GM21528 (cell line): ENCODE measurements at regions not wholly inside any gene's neighbourhood (a gene's known extent, or its start where the extent isn't known, plus 50 kb on each side); places are given as distances from the start of the nearest gene placed in this dataset.

Experiments used
- ATAC-seq: cut with Tn5 transposase; IDR thresholded peaks from one replicate; pipeline ENCODE4 v1.9.1; 2021; ENCODE audit warnings: mild to moderate bottlenecking, moderate library complexity; ENCODE audit not compliant: unreplicated experiment, low FRiP score

DNA sequence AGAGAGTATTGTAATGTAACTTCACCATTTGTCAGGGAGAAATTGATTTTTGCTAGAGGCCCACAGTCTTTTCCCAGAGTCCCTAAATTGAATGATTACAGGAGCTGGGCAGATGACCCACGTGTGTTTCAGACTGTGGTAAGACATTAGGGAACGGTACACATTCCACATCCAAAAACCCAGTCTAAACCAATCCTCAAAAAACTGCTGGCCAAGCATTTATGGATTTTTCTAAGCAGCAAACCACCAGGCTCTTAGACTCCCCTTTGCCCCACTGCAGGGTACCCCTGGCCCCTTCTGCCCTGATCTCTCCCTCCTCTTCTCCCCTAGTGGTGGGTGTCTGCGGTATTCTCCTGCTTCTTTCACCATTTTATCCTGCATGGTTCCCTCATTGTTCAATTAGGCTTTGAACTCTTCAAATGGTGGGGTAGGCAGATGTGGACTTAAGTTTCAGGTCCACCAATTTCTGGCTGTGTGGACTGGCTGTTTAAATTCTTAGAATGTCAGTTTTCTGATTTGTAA, 135.5 kb upstream of the SORCS3 start:
- no peak for ATAC-seq

DNA sequence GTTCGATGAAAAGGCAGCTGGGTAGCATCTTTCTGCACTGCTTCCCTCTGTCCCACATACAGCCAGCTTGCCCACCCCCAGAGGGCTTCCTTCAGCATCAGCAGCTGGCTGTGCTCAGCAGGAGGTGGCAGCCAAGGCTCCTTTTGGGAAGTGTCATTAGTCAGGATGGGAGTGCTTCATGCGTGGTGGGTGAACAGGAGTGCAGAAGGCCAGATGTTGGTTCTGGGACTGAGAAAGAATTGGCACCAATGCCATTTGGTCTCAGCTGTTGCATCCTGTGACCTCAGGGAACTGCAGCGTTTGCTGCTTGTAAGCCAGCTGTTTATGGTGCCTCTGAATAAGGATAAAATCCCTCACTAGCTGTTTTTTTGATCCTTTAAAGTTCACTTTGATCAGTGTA, 131.1 kb upstream of the SORCS3 start:
- ATAC-seq, result no peak

DNA sequence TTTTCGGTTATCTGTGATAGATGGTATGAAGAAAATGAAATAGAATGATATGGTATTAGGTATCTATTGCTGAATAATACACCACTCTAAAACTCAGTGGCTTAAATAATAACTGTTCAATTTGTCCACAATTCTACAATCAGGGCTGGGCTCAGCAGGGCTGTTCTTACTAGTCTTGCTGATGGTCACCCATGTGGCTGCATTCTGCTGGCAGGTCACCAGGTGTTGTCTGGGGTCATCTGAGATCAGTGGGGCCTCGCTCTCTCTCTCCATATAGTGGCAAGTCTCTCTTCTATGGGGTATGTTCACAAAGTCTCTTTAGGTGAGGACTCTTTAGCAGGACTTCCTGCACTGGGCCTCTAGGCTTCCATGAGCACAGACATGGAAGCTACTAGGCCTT, 130.4 kb upstream of the SORCS3 start:
- ATAC-seq, result no peak

DNA sequence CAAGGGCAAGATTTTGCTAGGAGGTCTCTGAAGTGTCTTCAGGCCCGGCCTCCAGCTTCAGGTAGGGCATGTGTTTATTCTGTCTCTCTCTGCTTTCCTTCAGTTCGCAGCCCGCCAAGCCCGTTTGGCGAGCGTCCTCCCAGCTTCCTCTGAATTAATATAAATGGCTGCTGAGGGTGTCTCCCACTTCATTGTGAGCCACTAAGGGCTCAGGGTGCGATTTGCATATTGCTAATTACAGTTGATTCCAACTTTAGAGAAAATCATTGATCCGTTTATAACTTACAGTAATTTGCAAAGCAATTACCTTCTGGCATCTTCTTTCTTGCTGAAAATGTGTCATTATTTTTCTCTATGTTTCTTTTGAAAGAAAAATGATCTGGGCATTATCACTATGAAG, 128.3 kb upstream of the SORCS3 start:
- no peak for ATAC-seq

DNA sequence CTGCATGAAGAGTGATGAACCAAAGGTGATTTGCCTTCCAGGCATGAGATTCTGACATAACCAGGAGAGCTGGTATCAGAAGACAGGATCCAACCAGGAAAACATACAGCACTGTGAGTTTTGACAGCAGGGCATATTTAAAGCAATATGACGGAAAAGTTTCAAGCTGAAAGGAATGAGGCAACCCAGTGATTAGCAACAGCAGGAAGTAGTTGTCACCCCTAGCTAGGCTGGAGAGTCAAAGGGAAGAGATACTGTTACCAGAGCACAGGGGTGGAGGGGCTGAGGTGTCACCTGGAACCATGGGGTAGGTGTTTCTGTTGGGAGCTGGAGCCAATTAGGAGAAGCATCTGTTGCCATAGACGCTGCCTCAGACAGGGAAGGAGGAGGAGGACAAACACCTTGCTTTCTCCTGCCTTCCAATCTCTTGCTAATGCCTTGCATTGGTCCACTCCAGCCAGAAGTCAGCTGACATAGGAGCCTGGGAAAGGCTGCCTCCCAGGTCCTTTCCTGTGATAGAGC, 125.4 kb upstream of the SORCS3 start:
- no peak for ATAC-seq

DNA sequence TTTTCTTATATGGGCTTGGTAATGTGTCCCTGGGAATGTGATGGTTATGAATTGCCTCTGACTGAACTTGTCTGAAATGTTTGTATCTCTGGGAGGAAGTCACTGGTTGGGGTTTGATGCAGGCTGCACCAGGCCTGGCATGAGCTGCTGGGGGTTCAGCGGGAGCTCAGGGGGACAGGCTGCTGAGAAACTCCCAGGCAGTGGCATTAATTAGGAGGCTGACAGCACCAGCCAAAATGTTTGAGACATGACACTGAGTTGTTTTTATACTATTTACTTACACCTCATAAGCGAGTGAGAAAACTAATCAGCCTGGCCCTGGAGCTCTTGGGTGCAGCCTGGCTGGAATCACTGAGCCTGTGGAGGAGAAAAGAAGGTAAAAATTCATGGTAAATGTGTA, 124.1 kb upstream of the SORCS3 start:
- no peak for ATAC-seq

DNA sequence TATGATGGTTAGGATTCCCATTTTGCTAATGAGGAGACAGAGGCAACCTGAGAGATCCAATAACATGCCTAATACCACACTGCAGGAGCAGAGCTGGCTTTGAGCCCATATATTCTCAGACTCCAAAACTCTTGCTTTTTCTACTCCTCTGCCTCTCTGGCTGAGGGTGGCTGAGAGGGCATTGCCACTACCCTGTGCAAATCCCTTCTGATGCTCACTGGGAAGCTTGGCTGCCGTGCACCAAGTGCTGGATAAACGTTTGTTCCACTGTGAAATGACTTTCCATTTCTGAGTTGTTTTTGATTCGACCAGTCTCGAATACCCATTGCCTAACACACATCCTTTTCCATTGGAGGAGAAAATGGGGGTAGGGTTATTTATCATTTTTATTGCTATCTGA, 123.1 kb upstream of the SORCS3 start:
- no peak for ATAC-seq

DNA sequence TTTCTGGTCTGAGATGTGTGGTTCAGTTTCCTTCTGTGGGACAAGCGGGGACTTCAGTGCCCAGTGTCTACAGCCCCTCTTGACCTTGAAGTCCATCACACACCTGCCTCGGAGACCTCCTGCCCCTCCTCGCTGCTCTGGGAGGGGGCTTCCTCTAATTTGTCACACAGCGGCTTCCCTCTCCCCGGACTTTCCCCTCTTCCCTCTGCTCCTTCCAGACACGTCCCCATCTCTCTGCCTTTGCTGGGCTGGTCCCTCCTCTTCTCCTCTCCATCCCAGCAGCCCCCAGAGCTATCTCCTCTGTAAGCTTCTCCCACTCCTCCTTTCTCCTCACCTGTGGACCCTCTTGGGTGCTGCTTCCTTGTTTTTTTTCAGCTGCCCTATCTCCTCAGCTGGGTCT, 122.2 kb upstream of the SORCS3 start:
- no peak for ATAC-seq

DNA sequence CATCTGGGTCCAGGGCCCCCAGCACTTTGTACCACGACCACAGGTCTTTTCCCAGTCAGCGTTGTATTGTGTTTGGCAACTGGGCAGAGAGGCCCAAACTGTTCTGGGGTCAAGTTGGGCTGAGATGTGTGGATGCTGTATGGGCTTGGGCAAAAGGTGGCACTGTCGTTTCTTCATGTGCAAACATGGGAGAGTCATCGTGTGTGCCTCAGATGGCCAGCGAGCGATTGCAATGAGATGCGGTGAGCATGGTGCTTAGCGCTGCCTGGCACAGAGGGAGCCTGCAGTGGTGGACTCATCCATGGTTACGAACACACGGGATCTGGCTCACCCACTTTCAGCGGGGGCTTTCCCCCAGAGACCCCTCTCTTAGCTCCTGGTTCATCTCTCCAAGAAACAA, 120.4 kb upstream of the SORCS3 start:
- ATAC-seq, result no peak

DNA sequence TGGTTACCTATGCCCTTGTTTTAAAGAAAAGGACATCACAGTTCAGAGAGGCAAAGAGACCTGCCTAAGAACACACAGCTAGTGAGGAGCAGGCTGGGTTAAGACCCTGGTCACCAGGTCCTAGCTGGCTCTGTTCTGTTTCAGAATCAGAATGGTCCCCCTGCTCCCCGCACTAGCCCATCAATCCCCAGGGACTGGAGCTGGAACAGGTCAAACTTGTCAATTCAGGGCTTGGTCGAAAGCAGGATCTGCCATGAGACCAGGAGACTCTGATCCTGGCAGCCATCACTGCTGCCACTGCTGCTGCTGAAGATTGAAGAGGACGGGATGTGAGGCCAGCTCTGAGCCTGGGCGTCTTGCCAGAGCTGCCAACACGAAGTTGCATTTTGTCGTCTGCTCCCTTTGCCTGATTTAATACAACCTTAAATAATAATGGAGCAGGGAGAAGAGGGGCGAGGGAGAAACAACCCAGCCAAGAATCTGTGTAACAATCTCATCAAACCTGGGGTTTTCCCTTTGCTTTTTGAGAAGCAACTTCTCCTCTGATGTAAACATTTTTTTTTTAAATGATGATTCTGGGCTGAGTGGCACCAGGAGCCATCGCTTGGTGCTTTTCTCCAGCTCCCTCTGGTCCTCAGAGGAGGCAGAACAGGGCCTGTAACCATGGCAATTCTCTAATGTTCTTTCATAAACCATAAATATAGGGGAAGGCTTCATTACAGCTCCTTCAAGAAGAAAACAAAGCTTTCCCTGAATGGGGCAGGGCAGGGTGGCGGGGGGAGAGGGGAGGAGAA, 119.0 kb upstream of the SORCS3 start:
- no peak for ATAC-seq

DNA sequence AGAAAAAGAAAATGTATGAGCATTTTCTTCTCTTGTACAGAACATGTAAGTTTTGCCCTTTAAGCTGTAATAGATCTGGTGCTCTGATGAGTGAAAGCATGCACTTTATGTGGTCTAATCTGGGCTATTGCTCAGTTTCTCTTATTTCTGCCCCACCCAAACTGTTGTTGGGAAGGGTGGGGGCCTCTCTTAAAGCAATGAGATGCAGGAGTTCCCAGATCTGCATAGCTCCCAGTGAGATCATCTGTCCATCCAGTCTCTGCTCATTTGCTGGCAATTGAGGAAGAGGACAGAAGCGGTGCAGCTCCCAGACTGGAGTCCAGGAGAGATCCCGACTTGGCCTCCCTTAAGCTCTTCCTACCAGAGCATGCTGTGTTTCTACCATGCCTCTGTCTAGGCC, 114.9 kb upstream of the SORCS3 start:
- no peak for ATAC-seq

DNA sequence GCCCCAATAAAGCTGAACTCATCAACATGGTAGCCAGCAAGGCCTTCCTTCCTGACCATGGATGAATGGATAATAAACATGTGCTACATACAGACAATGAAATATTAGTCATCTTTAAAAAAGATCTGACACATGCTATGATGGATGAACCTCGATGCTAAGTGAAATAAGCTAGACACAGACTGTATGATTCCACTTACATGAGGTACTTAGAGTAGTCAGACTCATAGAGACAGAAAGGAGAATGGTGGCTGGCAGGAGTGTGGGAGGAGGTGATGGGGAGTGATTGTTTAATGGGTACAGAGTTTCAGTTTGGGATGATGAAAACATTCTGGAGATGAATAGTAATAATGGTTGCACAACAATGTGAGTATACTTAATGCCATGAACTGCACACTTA, 114.1 kb upstream of the SORCS3 start:
- no peak for ATAC-seq

DNA sequence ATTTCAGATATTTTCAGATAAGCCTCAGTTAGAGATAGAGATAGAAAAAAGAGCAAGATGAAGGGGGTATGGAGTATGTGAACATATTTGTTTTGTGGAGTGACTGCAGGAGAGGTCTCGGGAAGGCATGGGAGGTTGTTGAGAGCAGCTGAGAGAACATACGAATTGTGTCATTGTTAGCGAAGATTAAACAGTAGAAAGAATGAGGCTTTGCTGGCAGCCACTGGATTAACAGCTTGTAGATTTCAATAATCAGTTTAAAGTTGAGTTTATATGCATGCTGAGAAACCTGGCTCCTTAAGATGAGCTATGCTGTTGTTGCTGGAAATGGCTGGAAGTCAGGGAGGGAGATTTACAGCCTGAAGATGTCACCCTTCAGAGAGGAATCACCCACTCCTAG, 100.9 kb upstream of the SORCS3 start:
- ATAC-seq, result no peak

DNA sequence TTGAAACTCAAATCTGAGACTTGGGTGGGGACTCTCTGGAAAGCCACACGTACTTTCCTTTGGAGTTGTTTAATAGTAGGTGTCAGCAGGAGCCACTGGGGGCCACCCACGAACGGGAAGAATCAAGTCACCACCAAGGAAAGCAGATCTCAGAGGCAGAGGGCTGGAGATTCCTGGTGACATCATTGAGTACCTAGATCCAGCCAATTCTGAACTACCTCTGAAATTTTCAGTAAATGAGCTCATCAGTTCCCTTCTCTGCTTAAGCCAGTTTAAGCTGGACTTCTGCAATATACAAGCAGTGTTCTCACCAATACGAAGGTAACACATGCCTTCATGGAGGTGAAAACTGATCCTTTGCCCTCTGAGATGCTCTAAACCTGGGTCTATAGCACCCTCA, 99.3 kb upstream of the SORCS3 start:
- ATAC-seq, result no peak

DNA sequence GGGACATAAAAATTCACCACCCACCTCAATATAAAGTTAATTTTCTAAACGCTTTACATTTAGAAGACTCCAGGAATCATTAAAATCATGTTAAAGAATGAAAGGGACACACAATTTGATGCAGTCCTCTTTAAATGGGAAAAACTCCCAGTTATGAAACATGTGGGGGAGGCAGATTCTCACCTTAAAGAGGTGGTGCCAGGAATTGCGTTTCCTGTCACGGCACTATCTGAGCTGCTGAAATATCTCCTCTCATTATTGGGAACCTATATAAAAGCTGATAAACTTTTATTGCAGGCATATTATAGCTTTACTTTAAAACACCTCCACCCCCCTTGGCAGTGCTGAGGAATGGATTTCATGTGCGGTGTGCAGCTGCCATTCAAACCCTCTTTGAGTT, 94.8 kb upstream of the SORCS3 start:
- no peak for ATAC-seq

DNA sequence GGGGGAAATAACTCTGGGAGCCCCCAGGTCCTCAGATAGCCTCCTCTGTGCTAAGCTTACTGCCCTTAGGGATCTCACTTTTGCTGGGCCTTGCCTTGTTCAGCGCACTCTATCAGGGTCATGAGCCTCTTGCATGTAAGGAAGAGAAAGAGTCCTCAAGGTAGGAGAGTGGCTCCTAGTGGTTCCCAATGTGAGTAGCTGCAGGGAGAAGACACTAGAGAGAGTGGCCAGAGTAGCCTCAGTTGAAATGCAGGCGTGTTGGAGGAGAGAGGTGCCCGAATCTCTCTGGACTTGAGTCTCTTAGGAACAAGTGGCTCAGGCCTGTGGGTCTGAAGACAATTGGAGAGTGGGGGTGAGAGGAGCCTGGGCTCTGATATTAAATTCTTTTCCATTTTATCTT, 94.3 kb upstream of the SORCS3 start:
- ATAC-seq, result no peak

DNA sequence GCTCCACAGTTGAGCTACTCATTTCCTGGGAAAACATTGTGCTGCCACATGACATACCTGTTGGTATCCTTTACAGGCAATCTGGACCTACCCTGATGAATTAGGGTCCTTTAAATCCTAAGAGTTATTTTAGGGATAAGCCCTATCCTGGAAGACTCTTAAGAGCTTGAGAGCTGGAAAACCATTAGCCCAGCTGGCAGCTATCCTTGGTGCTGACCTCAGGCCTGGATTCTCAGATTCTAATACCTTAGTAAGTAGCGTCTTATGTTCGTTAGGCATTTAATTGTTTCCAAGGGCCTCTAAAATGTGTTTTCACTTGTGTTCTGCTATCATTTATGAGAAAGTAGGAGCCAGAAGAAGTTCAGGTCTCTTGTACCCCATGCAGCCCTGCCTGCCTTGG, 93.0 kb upstream of the SORCS3 start:
- ATAC-seq, result no peak

DNA sequence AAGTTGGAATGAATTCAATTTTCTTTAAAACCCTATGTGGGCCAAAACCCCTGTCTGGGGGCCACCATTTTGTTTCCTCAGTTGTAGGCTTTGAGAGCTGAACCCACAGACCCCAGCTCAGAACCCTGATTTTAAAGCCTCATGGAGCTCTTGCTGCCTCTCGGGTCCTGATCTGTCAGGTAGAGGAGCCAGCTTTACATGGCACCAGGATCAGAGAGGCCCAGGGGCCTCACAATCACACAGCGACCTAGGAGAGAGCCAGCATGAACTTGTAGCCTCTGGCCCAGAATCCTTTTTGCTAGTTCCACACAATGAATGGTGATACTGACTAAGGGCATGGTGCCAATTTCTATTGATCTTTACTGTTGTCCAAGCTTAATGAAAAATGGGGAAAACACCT, 84.3 kb upstream of the SORCS3 start:
- ATAC-seq, result no peak

DNA sequence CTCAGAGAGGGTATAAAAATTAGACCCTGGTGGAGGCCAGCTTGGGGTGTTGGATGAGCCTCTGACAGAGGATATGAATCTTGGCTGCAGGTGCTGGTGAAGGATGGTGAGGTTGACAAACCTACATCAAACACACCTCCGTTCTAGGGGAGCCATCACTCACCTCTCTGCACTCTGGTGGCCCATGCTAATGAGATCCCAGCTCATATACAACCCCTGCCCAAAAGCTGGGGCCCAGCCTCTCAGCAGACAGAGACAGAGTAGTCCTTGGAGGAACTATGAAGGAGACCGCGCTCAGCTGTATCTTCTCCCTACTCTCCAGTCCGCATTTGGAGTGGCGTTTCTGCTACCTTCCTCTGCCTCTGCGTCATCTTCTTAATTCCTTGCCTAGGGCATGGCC, 83.1 kb upstream of the SORCS3 start:
- ATAC-seq, result no peak

DNA sequence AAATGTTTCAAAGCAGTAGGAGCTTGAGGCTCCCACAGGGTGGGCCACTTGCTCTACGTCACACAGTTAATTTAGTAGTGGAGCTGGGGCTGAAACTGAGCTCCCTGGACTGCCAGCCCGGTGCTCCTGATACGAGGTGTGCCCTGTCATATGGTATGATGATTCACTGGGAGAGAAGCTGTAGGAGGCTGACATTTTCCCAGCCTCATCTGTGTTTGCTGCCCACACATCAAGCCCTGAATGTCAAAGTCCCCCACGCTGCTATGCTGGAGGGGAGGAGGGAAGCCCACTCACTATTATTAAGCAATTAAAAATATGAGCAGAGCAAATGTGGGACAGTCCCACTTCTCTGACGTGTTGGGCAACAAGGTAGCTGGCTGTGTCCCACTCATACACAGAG, 81.2 kb upstream of the SORCS3 start:
- ATAC-seq, result no peak

DNA sequence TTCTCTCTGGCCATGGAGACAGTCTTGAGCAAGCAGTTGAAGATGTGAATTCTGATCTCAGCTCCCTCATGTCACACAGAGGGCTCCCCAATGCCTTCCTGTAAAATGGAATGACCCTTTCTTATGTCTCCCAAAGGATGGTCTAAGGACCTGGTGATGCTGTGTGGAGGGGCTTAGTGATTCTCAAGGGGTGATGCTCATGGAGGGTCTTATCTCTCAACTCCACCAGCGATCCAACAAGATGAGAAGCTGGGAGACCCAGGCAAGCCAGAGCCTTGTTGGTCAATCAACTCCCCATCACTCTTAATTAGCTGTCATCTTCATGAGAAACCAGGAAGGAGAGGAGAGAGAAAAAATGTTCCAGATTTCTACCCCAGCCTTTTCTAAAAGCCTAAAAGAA, 78.0 kb upstream of the SORCS3 start:
- no peak for ATAC-seq

DNA sequence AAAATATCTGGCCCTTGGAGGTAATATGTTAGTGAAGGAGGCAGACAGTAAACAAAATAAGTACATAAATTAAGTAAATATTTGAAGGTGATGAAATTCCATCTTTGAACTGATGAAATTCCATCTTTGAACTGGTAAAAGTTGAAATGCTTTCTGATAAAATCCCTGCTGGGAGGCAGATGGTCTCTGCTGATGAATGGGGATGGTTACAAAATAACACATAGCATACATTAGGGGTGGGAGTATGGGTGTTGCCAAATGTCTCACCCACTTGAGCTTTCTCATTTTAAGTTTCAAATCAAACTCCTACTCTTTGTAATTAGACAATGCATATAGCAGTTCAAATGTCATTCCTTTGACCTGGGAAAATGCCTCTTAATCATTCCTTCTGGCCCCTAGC, 77.5 kb upstream of the SORCS3 start:
- no peak for ATAC-seq

DNA sequence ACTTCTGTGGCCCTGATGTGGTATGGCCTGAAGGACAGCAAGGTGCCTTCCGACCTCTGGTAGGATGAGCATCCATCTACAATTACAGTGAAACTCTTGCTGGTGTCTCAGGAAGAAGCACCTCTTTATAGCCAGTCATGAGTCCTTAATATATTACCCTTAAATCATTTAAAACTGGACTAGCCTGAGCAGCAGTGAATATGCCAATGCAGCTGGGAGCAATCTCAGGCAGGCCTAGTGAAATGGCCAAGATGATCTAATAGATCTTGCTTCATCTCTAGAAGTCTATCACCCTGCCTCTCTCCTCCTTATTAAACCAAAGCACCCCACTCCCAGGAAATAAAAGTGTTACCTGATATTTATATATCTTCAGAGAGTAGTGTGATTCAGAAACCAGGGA, 66.7 kb upstream of the SORCS3 start:
- no peak for ATAC-seq
